NAMALWA (cell line): ENCODE measurements at regions not wholly inside any gene's neighbourhood (a gene's known extent, or its start where the extent isn't known, plus 50 kb on each side); places are given as distances from the start of the nearest gene placed in this dataset.
"Not testable (repeated sequence)": the region's sequence is repeated elsewhere in the genome, so short reads cannot be mapped to it uniquely, and the experiment has no call there.

Experiments
- DNase-seq: peaks from one replicate; pipeline ENCODE4 v3.0.0-alpha.2; 2015; ENCODE audit warnings: low spot score

- no peak for DNase-seq
These were observed 58.2 kb downstream of the RPRM start for GRCh38 chr2:153420394-153420793.

GRCh38 chr2:153417077-153417476 is 61.5 kb downstream of the RPRM start:
- no peak for DNase-seq

- no peak for DNase-seq
These were observed 62.5 kb downstream of the RPRM start for GRCh38 chr2:153416071-153416470.

GRCh38 chr2:153408710-153409385 is 69.7 kb downstream of the RPRM start:
- DNase-seq = no peak

GRCh38 chr2:153405196-153405595 is 73.4 kb downstream of the RPRM start:
- no peak for DNase-seq

- DNase-seq = no peak
These were observed 73.8 kb downstream of the RPRM start for GRCh38 chr2:153404792-153405191.

GRCh38 chr2:153403940-153404339 is 74.6 kb downstream of the RPRM start:
- no peak for DNase-seq

- DNase-seq = not testable (repeated sequence)
These were observed 75.2 kb downstream of the RPRM start for GRCh38 chr2:153403352-153403751.

GRCh38 chr2:153394686-153395085 is 83.9 kb downstream of the RPRM start:
- DNase-seq = no peak

GRCh38 chr2:153394247-153394646 is 84.3 kb downstream of the RPRM start:
- no peak for DNase-seq

GRCh38 chr2:153393518-153393917 is 85.0 kb downstream of the RPRM start:
- no peak for DNase-seq

GRCh38 chr2:153391131-153391530 is 87.4 kb downstream of the RPRM start:
- DNase-seq = no peak

- DNase-seq = no peak
These were observed 90.3 kb downstream of the RPRM start for GRCh38 chr2:153388246-153388645.

- no peak for DNase-seq
These were observed 91.4 kb downstream of the RPRM start for GRCh38 chr2:153387203-153387602.

GRCh38 chr2:153386481-153386897 is 92.1 kb downstream of the RPRM start:
- DNase-seq = no peak

GRCh38 chr2:153373510-153374279 is 104.9 kb downstream of the RPRM start:
- DNase-seq = no peak

GRCh38 chr2:153360239-153360638 is 118.3 kb downstream of the RPRM start:
- no peak for DNase-seq

- DNase-seq = no peak
These were observed 124.2 kb downstream of the RPRM start for GRCh38 chr2:153354377-153354776.

- no peak for DNase-seq
These were observed 129.0 kb downstream of the RPRM start for GRCh38 chr2:153349603-153350002.

- DNase-seq = no peak
These were observed 130.6 kb downstream of the RPRM start for GRCh38 chr2:153347818-153348495.

- no peak for DNase-seq
These were observed 157.7 kb downstream of the RPRM start for GRCh38 chr2:153320879-153321278.

- no peak for DNase-seq
These were observed 167.1 kb downstream of the RPRM start for GRCh38 chr2:153311432-153311831.

GRCh38 chr2:153308466-153308865 is 170.1 kb downstream of the RPRM start:
- DNase-seq = no peak
